Right forelimb (tissue), 1 donor: ENCODE measurements at regions not wholly inside any gene's neighbourhood (a gene's known extent, or its start where the extent isn't known, plus 50 kb on each side); places are given as distances from the start of the nearest gene placed in this dataset.
"Not testable (repeated sequence)": the region's sequence is repeated elsewhere in the genome, so short reads cannot be mapped to it uniquely, and the experiment has no call there.

ENCODE experiments used
- DNase-seq: peaks from one replicate; pipeline ENCODE4 v3.0.0-alpha.2; 2018

GRCh38 chr21:16124378-16125138, 394.8 kb downstream of the USP25 start:
- DNase-seq, result no peak

- DNase-seq, result no peak
Measured at GRCh38 chr21:16125274-16125673, 395.5 kb downstream of the USP25 start.

DNA sequence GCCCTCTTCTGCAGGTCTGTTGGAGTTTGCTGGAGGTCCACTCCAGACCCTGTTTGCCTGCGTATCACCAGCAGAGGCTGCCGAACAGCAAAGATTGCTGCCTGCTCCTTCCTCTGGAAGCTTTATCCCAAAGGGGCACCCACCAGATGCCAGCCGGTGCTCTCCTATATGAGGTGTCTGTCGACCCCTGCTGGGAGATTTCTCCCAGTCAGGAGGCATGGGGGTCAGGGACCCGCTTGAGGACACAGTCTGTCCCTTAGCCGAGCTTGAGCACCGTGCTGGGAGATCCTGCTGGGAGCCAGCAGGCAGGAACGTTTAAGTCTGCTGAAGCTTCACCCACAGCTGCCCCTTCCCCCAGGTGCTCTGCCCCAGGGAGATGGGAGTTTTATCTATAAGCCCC, 402.7 kb downstream of the USP25 start:
- DNase-seq, result not testable (repeated sequence)

GRCh38 chr21:16133248-16133647, 403.5 kb downstream of the USP25 start:
- no peak for DNase-seq

GRCh38 chr21:16134134-16134533, 404.4 kb downstream of the USP25 start:
- no peak for DNase-seq

GRCh38 chr21:16137106-16137505, 407.3 kb downstream of the USP25 start:
- DNase-seq, result no peak

GRCh38 chr21:16145052-16145451, 415.3 kb downstream of the USP25 start:
- no peak for DNase-seq

GRCh38 chr21:16145479-16145878, 415.7 kb downstream of the USP25 start:
- DNase-seq, result no peak

DNA sequence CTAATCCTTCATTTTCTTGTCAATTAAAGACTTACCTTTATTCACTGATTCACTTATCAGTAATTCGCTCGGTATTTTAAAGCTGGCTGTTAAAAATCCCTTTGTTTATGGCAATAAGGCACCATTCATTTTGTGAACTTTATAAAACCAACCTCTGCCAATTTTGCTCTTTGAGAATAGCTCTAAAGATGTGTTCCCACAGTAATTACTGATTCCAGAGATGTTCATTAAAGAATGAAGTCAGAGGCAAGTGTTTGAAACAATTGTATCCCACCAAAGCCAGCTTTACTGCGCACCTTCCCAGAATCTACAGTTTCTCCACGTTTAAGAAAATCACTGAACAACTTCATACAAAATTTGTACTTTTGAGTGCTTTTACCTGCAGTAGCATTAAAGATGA, 424.5 kb downstream of the USP25 start:
- DNase-seq, result no peak

GRCh38 chr21:16154951-16155635, 425.3 kb downstream of the USP25 start:
- no peak for DNase-seq

GRCh38 chr21:16156841-16157489, 427.2 kb downstream of the USP25 start:
- DNase-seq, result no peak

DNA sequence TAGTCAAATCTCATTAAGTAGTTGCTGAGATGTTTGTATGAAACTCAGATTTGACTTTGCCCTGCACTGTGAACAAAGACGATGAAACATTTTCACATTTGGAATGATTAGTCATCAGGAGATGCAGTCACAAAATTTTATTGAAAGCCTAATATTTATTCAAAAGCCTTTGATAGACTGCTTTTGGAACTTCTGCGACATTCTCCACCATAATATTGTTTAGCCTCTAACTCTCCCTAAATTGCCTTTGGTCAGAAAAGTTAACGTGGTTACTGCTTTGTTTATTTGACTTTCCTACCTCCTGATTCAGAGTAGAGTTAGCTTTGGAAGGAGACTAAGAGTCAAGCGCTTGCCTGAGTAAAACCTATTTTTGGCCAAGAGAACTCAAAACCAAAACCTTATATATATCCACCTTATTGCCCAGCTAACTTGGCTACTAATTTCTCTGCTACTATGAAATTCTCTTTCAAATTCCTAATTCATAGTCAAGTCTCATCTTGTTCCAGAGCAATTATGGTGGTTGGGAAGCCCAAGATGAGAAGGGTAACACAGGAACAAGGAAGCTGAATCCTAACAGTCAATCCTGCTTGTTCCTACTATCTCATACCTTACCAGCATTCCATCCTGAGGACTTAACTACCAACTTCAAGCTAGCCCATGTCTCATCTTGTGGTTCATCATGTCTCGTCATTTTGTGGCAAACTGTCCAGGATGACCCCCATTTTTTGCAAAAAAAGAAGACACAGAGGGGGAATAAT, 429.6 kb downstream of the USP25 start:
- no peak for DNase-seq

GRCh38 chr21:16159971-16160350, 430.2 kb downstream of the USP25 start:
- no peak for DNase-seq

DNA sequence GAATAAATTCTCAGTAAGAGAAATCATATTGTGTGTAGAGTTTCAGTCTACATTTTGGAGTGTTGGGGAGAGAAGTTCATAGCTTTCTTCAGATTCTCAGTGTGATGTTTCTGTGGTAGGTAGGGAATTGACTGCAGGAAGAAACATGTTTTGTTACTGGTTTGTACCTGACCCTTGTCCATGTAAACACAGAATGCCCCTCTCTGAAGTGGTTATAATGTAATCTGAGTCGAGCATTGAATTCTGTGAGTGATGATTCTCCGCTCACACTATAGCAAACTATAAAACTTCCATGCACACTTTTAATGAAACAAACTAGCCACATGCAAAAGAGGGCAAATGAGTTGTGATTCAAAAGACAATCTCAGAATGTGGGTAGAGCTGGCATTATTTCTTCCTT, 433.2 kb downstream of the USP25 start:
- DNase-seq, result no peak

DNA sequence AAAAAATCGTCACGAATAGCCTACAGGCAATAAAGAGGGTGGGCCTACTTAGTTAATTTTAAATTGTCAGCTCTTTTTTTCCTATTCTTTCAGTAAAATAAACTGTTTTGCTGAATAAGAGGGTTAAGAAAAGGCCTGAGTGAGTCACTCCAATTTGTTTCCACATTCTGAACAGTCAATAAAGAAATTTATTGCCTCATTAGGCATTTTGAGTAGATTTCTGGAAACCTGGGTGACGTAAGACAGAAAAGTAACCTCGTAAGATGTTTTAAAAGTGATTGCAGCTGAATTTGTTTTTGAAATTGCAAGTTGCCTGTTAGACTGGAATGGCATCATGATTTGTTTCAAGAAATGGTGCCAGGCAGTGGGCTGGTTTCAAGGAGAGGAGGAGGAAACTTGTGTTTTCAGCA, 439.3 kb downstream of the USP25 start:
- DNase-seq, result no peak

DNA sequence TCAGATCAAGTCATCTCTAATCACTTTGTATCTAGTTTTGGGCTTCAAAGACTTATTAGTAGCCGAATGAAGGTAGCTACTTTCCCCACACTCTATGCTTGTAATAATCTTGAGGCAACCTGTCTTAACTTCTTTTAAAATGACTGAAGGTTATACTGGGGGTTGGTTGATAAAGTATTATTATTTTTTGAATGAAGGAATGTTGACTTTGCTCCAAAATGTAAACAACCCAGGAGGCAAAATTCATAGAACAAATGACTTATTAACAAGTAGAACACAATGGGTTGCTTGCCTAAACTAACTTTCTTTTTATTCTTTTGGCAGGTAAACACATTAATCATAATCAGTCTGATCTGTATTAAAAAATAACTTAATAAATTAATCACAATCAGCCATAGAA, 440.0 kb downstream of the USP25 start:
- no peak for DNase-seq

- no peak for DNase-seq
Measured at GRCh38 chr21:16176570-16176969, 446.8 kb downstream of the USP25 start.

GRCh38 chr21:16177532-16177931, 447.8 kb downstream of the USP25 start:
- no peak for DNase-seq

- DNase-seq, result no peak
Measured at GRCh38 chr21:16179773-16180172, 450.0 kb downstream of the USP25 start.

DNA sequence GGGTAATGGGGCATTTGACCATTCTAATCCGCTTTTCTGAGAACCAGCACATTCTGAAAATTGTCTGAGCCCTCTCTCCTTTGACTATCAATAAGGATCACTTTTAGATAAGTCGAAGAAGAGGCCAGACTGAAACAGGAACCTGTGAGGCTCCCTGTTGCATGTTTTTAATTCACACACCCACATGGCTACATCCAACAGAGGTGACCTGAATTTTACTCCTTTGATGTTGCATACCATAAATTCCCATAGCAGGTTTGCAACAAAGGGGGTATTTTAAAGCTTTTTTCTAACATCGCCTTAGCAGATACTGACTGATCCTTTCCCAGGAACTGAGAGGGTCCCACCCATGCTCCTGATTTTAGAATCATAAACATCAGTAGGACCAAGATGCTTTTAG, 450.8 kb downstream of the USP25 start:
- no peak for DNase-seq

- DNase-seq, result no peak
Measured at GRCh38 chr21:16181018-16181417, 451.2 kb downstream of the USP25 start.

GRCh38 chr21:16185766-16186165, 456.0 kb downstream of the USP25 start:
- no peak for DNase-seq

- DNase-seq, result no peak
Measured at GRCh38 chr21:16186742-16187141, 457.0 kb downstream of the USP25 start.
